GM19452 (cell line): ENCODE measurements at regions not wholly inside any gene's neighbourhood (a gene's known extent, or its start where the extent isn't known, plus 50 kb on each side); places are given as distances from the start of the nearest gene placed in this dataset.

ENCODE experiments used
- ATAC-seq: cut with Tn5 transposase; IDR thresholded peaks from one replicate; pipeline ENCODE4 v1.9.1; 2021; ENCODE audit not compliant: unreplicated experiment

DNA sequence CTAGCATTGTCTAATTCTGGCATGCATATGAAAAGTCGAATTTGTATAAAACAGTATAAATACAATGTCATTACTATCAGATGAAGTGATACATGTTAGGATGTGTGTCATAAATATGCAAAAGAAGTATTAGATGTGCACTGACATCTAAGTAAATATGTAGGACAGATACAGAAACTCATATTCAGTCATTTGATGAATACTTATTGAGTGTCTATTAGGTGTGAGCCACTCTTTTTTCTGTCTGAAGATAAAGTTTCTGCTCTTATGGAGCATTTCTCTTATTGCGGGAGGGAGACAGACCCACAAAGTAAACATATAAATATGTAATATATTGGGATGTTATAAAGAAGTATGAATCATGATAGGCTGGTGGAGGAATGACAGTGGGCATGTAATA lies 426.6 kb upstream of the B3GALT2 start:
- no peak for ATAC-seq

DNA sequence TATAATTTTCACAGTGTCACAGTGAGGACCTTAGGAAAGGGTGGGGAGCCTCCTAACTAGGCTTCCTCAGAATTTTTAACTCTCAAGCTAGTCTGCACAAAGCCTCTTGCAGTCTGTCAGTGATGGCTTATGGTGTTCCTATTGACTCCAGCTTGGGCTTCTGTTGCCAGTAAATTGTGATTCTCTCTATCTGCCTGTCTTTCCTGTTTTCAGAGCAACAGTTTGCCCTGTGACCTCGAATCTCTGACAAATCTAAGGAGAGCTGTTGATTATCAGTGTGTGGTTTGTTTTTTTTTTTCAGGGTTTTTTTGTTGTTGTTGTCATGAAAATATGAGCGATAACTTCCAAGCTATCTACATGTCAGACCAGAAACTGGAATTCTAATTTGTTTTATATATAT lies 423.2 kb upstream of the B3GALT2 start:
- ATAC-seq, result no peak

DNA sequence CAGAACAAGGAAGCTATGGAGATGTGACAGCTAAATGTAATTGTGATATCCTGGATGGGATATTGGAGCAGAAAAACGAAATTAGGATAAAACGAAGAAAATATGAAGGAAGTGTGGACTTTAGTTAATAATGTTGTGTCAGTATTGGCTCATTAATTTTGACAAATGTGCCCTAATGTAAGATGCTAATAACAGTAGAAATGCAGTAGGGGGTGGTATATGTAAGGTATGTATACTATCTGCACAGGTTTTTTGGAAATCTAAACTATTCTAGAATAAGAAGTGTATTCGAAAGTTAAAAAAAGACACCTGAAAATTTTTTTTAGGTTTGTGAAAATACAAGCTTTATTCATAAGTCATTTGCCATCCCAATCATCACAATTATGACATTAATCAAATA lies 421.4 kb upstream of the B3GALT2 start:
- no peak for ATAC-seq

DNA sequence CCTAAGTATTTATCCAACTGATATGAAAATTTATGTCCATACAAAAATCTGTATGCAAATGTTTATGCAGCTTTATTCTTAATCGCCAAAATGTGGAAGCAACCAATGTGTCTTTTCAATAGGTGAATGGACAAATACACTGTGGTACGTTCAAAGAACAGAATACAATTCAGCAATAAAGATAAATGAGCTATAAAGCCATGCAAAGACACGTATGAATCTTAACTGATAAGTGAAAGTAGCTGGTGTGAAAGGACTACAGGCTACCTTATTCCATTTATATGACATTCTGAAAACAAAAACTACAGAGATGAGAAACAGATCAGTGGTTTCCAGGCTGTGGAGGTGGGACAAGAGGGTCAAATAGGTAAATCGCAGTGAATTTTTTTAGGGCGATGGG lies 419.6 kb upstream of the B3GALT2 start:
- ATAC-seq, result no peak

DNA sequence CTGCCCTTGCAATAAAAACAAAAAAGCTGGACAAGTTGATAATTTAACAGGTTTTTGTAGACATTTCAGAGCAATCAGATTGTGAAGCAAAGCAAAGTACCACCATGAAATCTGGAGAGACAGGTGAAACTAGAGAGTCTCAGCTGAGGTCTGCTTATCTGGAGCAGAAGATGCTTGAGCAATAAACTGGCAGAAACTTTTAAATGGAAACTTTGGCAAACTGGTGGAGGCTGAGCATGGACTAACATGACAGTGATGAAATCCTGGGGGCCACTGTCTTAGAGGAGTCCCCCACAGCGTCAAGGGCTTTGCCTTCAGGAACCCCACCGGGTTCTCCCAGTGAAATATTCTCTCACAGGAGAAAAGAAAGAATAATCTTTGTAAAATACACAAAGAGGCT lies 416.3 kb upstream of the B3GALT2 start:
- ATAC-seq, result no peak

DNA sequence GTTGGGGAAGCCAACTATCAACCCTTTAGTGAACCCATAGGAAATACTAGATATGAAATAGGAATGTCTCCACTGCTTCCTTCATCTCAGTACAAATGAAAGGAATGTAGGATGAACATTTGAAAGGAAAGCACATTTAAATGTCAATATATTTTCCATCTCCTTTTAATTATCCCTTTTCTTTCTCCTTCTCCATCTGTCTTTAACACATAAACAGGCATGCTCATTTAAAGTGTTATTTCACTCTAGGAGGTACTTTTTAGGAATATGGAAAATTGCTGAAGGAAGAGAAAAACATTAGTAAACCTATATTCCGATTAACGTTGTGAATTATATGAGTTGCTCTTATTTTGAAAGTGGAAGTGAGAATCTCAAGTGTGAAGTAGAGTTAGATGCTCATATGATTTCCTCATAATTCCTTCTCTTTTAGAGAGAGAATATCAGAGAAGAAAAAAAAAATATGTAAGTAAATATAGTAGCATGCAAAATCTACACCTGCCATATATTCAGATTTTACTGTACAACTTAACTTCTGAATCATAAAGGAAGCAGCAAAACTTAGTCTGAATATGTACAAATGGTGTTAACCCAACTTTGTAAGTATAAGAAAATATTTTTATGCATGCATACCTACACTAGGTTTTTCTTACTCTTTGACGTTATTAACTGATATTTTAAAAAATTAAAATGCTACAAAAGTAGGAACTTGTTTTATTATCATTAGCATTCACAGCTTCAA lies 406.9 kb upstream of the B3GALT2 start:
- ATAC-seq, result no peak

DNA sequence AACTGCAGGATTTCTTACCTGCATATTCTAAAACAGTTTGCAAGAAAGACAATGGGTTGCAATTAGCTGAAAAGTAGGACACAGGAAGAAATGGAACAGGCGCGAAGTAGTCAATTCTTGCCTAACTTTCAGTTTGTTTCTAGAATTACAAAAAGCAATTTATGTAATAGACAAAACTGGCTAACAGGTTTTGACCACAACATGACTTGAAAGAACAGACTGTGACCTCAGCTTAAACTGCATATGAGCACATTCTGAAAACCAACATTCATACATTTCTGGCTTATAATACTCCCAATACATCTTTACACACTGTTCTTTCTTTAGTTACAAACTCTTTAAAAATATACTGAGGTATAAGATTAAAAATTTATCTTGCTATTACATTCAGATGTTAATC lies 405.9 kb upstream of the B3GALT2 start:
- ATAC-seq, result peak; percentile 55

DNA sequence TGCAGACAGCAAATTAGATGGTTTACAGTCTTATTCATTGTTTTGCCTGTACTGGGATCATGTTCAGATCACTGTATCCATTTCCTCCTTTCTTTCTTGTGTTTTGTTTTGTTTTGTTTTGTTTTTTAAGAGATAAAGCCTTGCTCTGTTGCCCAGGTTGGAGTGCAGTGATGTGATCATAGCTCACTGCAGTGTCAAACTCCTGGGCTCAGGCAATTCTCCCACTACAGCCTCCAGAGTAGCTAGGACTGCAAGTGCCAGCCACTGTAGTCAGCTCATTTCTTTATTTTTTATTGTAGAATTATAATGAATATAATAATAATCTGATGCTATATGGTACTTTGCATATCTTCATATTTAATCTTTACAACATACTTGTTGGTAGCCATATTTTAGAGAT lies 403.7 kb upstream of the B3GALT2 start:
- no peak for ATAC-seq

DNA sequence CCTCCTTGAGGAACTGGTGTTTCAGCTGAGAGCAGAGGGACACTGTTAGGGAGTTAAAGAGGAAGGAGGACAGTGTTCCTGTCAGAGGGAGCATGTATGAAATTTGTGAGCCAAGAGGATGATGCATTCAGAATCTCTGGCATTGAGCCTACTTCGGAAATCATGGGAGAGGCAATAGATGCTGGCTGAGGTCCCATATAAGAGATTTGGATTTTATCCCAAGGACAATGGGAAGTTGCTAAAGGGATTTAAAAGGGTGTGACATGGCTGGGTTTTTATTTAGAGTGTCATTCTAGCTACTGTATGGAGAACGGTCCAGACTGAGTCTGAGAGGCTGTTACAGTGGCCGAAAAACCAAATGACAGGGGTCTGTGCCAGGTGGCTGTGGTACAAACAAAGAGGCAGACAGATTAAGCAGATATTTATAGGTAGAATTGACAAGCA lies 403.2 kb upstream of the B3GALT2 start:
- no peak for ATAC-seq

DNA sequence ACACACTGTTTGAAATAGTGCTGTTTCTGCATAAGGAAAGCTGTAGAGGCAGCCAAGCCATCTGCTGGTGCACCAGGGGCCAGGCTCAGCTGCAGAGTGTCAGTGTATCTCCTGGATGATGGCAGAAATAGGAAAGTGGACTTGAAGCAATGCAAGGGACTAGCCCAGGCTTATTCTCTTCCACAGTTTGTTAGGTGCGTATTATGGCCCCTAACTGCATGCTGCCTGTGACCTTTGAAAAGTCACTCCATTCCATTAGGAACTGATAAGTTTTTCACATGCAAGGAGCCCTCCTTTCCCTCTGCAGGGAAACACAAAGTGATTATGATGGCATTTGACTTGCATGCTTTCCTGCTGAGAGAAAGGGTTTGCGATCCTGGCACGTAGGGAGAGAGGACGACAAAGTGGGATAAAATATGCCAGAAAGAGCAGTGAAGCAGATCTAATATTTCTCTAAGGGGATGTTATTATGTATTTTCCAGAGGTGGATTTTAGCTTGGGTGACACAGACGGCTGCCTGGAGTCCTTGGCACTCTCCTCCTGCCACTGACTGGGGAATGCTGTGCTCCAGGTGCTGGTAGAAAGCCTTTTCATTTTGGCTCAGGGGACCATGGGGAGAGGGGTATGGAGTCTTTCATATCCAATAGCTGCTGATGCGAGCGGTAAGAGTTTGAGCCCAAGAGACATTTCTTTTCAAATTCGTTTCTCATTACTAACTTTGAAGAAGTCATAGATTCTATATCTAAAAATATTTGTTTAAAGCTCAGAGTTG lies 402.1 kb upstream of the B3GALT2 start:
- ATAC-seq, result no peak

DNA sequence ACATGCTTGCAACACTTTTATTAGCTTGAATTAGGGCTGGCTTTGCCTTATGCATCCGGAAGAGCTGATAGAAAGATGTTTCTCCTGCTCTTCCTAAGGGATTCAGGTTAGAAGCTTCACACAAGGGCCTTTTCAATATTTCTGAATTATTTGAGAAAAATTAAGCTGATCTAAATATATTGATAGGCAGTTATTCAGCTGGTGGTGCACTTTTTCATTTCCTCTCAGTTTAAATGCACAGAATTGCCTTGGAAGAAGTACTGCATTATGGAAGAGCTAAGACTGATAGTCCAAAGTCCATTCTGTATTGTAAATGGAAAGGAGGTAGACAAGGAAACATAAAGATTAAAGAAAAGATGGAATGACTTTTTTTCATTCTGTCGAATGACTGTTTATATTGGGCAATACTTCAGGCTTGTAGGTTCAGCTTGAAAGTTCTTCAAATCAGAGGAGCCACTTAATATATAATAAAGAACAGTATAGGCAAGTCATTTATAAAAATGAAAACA lies 398.4 kb upstream of the B3GALT2 start:
- ATAC-seq, result no peak

DNA sequence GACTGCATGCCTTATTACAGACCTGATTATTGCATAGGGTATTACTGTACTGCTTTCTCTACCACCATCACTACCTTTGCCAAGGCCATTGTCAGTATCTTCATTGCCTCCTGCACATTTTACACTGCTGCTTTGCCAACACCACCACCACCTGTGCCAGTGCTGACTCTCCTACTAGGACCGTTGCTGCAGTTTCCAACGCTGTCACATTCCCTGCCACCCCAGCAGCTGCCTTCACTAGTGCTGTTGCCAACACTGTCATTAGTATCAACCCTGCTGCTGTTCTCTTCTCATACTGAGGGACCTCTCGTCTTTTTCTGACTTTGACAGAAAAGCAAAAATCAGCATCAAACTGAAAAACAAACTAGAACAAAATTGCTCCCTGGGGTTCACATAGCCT lies 394.9 kb upstream of the B3GALT2 start:
- ATAC-seq, result no peak

DNA sequence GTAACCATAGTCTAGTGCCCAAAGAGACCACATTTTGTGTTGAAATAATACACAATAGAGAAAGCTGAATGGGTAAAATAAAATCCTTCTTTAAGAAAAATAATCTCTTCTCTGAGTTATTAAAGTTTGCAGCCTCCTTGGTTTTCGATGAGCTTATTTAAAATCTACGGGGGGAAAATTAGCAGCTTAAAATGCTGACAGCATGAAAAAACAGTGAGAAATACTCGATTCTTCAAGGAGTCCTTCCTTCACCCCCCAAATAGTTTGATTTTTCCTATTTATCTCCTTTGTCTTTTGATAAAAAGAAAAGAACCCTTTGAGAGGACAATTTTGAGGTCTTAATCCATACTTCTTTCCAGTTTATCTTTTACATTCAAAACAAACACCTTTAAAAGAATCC lies 394.0 kb upstream of the B3GALT2 start:
- ATAC-seq, result no peak

DNA sequence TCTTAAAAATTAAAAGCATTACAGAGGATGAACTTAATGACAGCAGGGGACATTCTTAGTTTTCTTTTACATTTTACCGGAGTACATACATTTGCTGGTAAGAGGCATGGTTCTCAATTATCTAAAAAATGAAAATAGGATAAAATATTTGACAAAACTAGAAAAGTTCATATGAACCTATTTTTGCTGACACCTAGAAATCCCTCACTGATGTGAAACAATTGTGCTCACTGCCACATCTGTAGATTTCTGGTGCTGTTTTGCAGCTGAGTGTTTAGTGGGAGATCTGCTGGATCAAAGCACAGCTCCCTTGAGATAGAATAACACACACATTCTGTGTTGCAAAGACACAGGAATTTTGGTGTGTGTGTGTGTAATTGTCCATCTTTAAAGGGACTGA lies 392.9 kb upstream of the B3GALT2 start:
- ATAC-seq, result no peak

DNA sequence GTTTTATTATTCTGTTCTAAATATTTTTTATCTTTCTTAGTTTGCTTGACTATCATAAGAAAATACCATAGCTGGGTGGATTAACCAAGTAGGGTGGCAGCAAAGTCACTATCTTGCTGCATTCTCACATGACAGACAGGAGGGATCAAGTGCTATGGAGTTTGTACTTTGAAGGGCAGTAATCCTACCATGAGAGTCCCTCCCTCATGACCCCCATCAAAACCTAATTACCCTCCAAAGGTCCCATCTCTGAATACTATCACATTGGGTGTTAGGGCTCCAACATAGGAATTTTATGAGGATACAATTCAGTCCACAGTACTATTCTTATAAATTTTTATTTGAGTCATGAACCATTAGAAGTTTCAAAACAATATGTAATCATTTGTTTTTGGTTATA lies 388.5 kb upstream of the B3GALT2 start:
- ATAC-seq, result no peak

DNA sequence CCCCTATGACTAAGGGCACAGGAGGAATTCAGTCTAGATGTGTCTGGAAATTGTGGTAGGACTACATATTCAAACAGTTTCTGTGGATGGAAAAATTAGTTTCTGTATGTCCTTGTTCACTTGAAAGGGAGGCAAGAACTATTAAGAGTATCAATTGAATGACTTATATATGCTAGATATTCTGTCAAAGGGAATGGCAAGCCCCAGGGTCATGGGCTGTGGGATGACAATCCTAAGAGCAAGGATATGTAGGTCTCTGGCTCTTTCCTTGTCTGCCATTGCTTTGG lies 383.5 kb upstream of the B3GALT2 start:
- ATAC-seq, result no peak

DNA sequence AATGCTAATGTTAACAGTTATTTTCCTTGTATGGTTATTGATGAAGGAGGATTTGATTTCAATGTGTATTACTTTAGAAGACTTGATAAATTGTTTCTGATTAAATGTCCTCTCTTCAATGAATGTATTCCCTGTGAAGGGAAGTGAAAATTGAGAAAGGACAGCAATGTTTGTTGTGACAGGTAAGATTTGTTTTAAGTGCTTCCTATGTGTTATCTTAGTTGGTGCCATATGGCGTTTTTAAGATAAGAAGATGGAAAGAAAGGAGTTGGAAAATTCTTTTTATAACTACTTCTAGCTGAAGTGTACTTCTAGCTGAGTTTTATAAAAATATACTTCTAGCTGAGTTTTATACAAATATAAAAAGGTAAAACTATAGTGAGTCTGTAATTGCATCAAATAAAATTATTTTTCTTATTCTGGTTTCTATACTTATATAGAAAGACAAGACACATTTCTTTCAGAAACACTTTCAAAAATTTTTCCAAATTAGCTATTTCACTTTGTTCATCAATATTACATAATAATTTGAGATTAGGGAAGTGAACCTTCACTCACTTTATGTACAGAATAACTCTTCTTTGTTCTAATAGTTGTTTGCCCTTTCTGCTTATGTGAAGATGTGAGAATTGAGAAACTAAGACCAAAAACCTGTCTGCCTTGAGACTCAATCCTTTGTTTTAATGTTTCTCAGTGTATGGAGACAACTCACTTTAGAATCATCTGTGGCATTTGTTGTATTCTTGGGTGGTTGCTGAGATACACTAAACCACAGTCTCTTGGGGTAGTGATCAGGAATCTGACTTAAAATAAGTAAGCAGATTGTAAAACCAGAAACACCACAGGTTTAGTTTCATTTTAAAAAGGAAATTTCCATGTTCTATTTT lies 382.9 kb upstream of the B3GALT2 start:
- peak; percentile 81 for ATAC-seq

DNA sequence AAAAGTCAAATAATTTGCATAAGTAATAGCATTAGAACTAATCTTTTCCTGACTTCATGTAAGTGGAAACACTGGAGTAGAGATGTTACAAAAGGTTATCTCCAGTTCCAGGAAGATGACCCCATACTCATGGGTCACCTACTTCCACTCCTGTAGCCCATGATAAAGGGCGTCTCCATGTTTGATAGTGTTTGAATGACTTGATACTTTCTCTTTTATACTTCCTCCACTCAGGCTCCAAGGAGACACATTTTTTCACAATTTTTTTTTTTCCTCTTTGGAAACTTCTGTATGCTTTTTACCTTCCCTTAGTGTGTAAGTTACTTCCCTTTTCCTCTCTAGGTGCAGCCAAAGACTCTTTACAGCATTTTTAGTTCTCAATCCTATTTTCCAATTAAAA lies 382.1 kb upstream of the B3GALT2 start:
- ATAC-seq, result no peak

DNA sequence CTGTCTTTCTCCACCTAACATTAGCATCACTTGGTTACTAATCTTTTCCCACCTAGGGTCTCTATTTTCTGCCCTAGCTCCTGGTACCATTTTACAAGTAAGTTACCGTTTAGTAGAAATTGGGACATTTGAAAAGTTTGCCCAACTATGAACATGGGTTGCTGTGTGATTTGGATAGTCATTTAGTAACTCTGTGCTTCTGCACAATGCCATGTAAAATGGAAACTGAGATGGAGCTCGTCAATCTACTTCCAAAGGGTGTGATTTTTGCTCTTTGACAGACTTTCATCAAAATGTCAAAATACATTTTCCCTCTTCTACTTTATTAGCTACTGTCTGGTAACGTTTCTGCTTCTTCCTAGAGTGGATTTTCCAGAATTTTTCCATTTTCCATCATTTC lies 381.5 kb upstream of the B3GALT2 start:
- no peak for ATAC-seq

DNA sequence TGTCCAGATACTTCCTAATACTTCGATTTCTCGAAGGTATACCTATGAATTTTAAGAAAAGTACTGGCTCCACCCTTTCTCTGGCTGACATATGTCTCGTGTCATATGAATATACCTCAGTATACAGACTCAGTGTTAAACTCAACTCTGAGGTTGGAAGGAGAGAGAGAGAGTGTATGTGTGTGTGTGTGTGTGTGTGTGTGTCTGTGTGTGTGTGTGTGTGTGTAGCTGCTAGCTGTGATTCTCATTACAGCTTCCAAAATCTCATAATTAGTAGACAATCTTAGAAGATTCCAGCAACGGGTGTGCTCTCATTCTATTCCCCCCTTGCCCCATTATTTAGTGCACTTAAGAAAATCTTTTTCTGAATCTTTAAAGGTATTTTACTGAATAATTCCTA lies 380.3 kb upstream of the B3GALT2 start:
- no peak for ATAC-seq

DNA sequence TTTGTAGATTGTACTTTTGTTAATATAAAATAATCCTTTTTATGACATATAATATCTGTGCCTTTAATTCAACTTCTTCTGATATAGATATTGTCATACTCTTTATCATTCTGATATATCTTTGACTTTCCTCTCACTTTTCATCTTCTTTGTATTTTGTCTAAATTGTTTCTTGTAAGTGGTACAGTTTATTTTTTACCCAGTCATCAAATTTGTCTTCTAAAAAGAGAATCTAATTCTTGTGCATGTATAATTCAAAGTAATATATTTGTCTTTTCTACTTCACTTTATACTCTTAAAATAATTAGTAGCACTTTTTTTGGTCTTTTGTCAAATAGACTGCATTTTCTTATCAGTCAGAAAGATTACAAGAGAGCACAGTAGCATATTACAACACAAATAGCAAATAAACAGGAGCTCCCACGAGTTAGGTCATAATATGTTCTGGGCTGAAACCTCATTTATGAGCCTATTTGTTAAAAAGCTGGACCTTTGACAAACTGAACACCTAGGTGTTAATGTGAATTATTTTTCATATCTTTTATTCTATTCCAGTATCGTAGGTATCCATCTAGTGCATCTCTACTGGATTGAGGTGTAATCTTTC lies 379.7 kb upstream of the B3GALT2 start:
- ATAC-seq, result no peak
